ENCODE measurements at regions not wholly inside any gene's neighbourhood (a gene's known extent, or its start where the extent isn't known, plus 50 kb on each side); places are given as distances from the start of the nearest gene placed in this dataset.

DNA sequence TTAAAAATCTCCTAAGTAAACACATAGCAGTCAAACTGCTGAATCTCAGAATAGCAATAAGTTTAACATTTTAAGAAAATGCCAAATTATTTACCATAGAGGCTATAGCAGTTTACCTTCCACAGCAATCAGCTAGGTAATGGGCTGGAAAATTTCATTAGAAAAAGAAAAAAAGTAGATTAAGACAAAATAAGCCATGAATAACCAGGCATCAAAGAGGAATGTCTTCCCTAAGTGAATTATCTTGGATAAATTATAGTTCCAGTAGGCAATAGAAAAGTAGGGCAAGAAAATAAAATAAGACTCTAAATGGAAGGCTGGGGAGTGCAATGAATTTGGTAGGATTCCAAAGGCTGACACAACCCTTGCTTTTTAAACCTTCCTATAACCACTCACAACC, 722.8 kb downstream of the TRAM1L1 start:
- no peak for TF ChIP-seq POLR2A (IDR thresholded peaks at IDR 0.05)
- TF ChIP-seq, protein P1, sequence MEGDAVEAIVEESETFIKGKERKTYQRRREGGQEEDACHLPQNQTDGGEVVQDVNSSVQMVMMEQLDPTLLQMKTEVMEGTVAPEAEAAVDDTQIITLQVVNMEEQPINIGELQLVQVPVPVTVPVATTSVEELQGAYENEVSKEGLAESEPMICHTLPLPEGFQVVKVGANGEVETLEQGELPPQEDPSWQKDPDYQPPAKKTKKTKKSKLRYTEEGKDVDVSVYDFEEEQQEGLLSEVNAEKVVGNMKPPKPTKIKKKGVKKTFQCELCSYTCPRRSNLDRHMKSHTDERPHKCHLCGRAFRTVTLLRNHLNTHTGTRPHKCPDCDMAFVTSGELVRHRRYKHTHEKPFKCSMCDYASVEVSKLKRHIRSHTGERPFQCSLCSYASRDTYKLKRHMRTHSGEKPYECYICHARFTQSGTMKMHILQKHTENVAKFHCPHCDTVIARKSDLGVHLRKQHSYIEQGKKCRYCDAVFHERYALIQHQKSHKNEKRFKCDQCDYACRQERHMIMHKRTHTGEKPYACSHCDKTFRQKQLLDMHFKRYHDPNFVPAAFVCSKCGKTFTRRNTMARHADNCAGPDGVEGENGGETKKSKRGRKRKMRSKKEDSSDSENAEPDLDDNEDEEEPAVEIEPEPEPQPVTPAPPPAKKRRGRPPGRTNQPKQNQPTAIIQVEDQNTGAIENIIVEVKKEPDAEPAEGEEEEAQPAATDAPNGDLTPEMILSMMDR (IDR thresholded peaks at IDR 0.05): no peak
